ENCODE measurements at regions not wholly inside any gene's neighbourhood (a gene's known extent, or its start where the extent isn't known, plus 50 kb on each side); places are given as distances from the start of the nearest gene placed in this dataset.

DNA sequence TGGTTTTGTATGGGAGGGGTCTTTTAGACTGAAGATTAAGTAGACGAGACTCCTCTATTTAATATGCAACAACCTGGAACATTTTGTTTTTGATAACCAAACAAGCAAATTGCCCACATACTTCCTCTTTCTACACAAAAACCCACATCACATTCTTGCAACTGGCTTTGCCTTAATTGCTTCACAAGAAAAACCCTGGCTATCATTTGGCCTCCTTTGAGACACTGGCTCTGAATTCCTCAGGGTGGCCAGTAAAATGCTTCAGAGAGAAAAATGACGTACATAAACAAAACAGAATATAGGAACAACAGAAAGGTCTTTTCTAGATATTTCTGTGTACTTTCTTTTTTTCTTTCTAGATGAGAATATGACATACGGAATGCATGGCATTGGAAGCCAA, 103.0 kb downstream of the TRIB2 start (continued):
- TF ChIP-seq, protein P1, sequence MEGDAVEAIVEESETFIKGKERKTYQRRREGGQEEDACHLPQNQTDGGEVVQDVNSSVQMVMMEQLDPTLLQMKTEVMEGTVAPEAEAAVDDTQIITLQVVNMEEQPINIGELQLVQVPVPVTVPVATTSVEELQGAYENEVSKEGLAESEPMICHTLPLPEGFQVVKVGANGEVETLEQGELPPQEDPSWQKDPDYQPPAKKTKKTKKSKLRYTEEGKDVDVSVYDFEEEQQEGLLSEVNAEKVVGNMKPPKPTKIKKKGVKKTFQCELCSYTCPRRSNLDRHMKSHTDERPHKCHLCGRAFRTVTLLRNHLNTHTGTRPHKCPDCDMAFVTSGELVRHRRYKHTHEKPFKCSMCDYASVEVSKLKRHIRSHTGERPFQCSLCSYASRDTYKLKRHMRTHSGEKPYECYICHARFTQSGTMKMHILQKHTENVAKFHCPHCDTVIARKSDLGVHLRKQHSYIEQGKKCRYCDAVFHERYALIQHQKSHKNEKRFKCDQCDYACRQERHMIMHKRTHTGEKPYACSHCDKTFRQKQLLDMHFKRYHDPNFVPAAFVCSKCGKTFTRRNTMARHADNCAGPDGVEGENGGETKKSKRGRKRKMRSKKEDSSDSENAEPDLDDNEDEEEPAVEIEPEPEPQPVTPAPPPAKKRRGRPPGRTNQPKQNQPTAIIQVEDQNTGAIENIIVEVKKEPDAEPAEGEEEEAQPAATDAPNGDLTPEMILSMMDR (conservative IDR thresholded peaks at IDR 0.05; ENCODE audit: low read depth in 2 of 2), result no peak
- no peak for TF ChIP-seq EZH2 (IDR thresholded peaks at IDR 0.05; ENCODE audit: low read depth, unreplicated experiment)
- no peak for TF ChIP-seq ZNF114 (CRISPR knock-in tag; IDR thresholded peaks at IDR 0.05)
- TF ChIP-seq ZNF331 (CRISPR knock-in tag; IDR thresholded peaks at IDR 0.05; ENCODE audit: low read depth), result no peak
- TF ChIP-seq STAT1 (IDR thresholded peaks at IDR 0.05; ENCODE audit: unreplicated experiment), result no peak

DNA sequence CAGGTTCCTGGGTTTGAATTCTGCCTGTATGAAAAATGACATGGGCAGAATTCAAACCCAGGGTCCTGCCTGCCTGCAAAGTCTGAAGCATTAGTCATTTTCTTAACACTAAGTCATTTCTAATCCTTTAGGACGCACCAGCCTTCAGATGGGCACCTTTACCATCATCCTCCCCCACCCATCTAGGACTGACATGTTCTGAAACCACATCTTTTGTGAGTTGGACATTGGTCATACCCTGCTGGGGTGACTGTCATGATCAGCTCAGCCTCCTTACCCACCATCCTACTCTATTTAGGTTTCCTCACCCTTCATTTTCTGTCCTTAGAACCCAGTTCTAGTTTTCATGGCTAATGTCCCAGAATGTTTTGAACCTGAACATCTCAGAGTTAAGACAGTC, 104.9 kb downstream of the TRIB2 start:
- Histone ChIP-seq H3K36me3 (ENCODE audit: insufficient read depth) (no peaks in the 10 kb centered on the region), H4K20me1 (replicated peaks; ENCODE audit: insufficient read depth) (no peaks in the 10 kb centered on the region), H2AFZ (no peak overlapping the region), H3K79me2 (replicated peaks; ENCODE audit: insufficient read depth) (no peaks in the 10 kb centered on the region), H3K4me1 (ENCODE audit: insufficient read depth) (0 out of 2 replicates have a peak, but pooled peaks cover 4% of the 10 kb centered on the region), H3K27me3 (ENCODE audit: insufficient read depth) (no peaks in the 10 kb centered on the region), H3K9me2 (ENCODE audit: insufficient read depth) (peaks cover 12% of the 10 kb centered on the region), H3F3A (replicated peaks; ENCODE audit: low read depth) (no peaks in the 10 kb centered on the region), H3K27ac (ENCODE audit: low read depth) (no peak overlapping the region), H3K4me3 (no peak overlapping the region), H3K4me2 (no peak overlapping the region)
- H3K4me3 Mint-ChIP-seq, result no peak overlapping the region
- H3K36me3 Mint-ChIP-seq (ENCODE audit: low read depth), result no peaks in the 10 kb centered on the region
- H3K4me1 Mint-ChIP-seq, result peaks cover 8% of the 10 kb centered on the region
- no peak overlapping the region for H3K27ac Mint-ChIP-seq
- H3K27me3 Mint-ChIP-seq (ENCODE audit: insufficient read depth, low read depth, poor library complexity), result peaks cover 6% of the 10 kb centered on the region
- no peaks in the 10 kb centered on the region for H3K9me3 Mint-ChIP-seq
- ATAC-seq, result no peak
- DNase-seq (ENCODE audit: low spot score), result no peak
- TF ChIP-seq ZNF114 (CRISPR knock-in tag; IDR thresholded peaks at IDR 0.05) (no peak), CREB1 (CRISPR knock-in tag; IDR thresholded peaks at IDR 0.05; ENCODE audit: low read depth) (no peak), EZH2 (IDR thresholded peaks at IDR 0.05; ENCODE audit: low read depth, unreplicated experiment) (no peak), NANOG (IDR thresholded peaks at IDR 0.05; ENCODE audit: borderline replicate concordance) (no peak), POLR2AphosphoS5 (IDR thresholded peaks at IDR 0.05; ENCODE audit: low read depth) (no peak), EZH2phosphoT487 (IDR thresholded peaks at IDR 0.05; ENCODE audit: unreplicated experiment) (no peak), STAT1 (IDR thresholded peaks at IDR 0.05; ENCODE audit: unreplicated experiment) (no peak), JUNB (IDR thresholded peaks at IDR 0.05; ENCODE audit: unreplicated experiment) (no peak)
- TF ChIP-seq, protein P2, sequence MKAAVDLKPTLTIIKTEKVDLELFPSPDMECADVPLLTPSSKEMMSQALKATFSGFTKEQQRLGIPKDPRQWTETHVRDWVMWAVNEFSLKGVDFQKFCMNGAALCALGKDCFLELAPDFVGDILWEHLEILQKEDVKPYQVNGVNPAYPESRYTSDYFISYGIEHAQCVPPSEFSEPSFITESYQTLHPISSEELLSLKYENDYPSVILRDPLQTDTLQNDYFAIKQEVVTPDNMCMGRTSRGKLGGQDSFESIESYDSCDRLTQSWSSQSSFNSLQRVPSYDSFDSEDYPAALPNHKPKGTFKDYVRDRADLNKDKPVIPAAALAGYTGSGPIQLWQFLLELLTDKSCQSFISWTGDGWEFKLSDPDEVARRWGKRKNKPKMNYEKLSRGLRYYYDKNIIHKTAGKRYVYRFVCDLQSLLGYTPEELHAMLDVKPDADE (IDR thresholded peaks at IDR 0.05), result no peak
- TF ChIP-seq, protein P3, sequence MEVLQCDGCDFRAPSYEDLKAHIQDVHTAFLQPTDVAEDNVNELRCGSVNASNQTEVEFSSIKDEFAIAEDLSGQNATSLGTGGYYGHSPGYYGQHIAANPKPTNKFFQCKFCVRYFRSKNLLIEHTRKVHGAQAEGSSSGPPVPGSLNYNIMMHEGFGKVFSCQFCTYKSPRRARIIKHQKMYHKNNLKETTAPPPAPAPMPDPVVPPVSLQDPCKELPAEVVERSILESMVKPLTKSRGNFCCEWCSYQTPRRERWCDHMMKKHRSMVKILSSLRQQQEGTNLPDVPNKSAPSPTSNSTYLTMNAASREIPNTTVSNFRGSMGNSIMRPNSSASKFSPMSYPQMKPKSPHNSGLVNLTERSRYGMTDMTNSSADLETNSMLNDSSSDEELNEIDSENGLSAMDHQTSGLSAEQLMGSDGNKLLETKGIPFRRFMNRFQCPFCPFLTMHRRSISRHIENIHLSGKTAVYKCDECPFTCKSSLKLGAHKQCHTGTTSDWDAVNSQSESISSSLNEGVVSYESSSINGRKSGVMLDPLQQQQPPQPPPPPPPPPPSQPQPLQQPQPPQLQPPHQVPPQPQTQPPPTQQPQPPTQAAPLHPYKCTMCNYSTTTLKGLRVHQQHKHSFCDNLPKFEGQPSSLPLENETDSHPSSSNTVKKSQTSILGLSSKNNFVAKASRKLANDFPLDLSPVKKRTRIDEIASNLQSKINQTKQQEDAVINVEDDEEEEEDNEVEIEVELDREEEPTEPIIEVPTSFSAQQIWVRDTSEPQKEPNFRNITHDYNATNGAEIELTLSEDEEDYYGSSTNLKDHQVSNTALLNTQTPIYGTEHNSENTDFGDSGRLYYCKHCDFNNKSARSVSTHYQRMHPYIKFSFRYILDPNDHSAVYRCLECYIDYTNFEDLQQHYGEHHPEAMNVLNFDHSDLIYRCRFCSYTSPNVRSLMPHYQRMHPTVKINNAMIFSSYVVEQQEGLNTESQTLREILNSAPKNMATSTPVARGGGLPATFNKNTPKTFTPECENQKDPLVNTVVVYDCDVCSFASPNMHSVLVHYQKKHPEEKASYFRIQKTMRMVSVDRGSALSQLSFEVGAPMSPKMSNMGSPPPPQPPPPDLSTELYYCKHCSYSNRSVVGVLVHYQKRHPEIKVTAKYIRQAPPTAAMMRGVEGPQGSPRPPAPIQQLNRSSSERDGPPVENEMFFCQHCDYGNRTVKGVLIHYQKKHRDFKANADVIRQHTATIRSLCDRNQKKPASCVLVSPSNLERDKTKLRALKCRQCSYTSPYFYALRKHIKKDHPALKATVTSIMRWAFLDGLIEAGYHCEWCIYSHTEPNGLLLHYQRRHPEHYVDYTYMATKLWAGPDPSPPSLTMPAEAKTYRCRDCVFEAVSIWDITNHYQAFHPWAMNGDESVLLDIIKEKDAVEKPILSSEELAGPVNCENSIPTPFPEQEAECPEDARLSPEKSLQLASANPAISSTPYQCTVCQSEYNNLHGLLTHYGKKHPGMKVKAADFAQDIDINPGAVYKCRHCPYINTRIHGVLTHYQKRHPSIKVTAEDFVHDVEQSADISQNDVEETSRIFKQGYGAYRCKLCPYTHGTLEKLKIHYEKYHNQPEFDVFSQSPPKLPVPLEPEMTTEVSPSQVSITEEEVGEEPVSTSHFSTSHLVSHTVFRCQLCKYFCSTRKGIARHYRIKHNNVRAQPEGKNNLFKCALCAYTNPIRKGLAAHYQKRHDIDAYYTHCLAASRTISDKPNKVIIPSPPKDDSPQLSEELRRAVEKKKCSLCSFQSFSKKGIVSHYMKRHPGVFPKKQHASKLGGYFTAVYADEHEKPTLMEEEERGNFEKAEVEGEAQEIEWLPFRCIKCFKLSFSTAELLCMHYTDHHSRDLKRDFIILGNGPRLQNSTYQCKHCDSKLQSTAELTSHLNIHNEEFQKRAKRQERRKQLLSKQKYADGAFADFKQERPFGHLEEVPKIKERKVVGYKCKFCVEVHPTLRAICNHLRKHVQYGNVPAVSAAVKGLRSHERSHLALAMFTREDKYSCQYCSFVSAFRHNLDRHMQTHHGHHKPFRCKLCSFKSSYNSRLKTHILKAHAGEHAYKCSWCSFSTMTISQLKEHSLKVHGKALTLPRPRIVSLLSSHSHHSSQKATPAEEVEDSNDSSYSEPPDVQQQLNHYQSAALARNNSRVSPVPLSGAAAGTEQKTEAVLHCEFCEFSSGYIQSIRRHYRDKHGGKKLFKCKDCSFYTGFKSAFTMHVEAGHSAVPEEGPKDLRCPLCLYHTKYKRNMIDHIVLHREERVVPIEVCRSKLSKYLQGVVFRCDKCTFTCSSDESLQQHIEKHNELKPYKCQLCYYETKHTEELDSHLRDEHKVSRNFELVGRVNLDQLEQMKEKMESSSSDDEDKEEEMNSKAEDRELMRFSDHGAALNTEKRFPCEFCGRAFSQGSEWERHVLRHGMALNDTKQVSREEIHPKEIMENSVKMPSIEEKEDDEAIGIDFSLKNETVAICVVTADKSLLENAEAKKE (CRISPR knock-in tag; IDR thresholded peaks at IDR 0.05), result no peak
- TF ChIP-seq, protein P1 (conservative IDR thresholded peaks at IDR 0.05; ENCODE audit: low read depth in 2 of 2), result no peak
